ENCODE measurements at regions not wholly inside any gene's neighbourhood (a gene's known extent, or its start where the extent isn't known, plus 50 kb on each side); places are given as distances from the start of the nearest gene placed in this dataset.

GRCh38 chr10:56178210-56178609 is 182.8 kb downstream of the ZWINT start:
- TF ChIP-seq CTCF (IDR thresholded peaks at IDR 0.05; ENCODE audit: low read depth, low read length, poor library complexity, severe bottlenecking): no peak
- TF ChIP-seq EZH2phosphoT487 (IDR thresholded peaks at IDR 0.05; ENCODE audit: borderline replicate concordance, low read length): no peak

Measured in DOHH2 (cell line).